Smooth muscle cell (in vitro differentiated cells): ENCODE measurements at regions not wholly inside any gene's neighbourhood (a gene's known extent, or its start where the extent isn't known, plus 50 kb on each side); places are given as distances from the start of the nearest gene placed in this dataset.

Experiments
- DNase-seq: peaks from one replicate; lab custom pipeline; 2025; ENCODE audit not compliant: unreplicated experiment; lab: John Stamatoyannopoulos, UW
- H2AFZ ChIP-seq: fragments of 200-600 bp; sonication (generic); 2 replicates; pipeline ENCODE4 v1.6.0; 2016; ENCODE audit warnings: antibody characterized with exemption, low read depth, mild to moderate bottlenecking
- H3F3A ChIP-seq: fragments of 200-600 bp; sonication (generic); 2 replicates; pipeline ENCODE4 v1.6.0; 2017; ENCODE audit warnings: antibody characterized with exemption, low read depth
- H3K27ac ChIP-seq: fragments of 200-600 bp; sonication (generic); 2 replicates; pipeline ENCODE4 v1.5.1; 2016; ENCODE audit warnings: low read depth, mild to moderate bottlenecking
- H3K27me3 ChIP-seq: fragments of 200-600 bp; sonication (generic); 2 replicates; pipeline ENCODE4 v1.6.1; 2016; ENCODE audit warnings: low read depth, mild to moderate bottlenecking
- H3K36me3 ChIP-seq: fragments of 200-600 bp; sonication (generic); 2 replicates; pipeline ENCODE4 v1.5.1; 2016; ENCODE audit warnings: low read depth
- H3K4me1 ChIP-seq: fragments of 200-600 bp; sonication (generic); 2 replicates; pipeline ENCODE4 v1.5.1; 2016; ENCODE audit warnings: low read depth
- H3K4me2 ChIP-seq: fragments of 200-600 bp; sonication (generic); 2 replicates; pipeline ENCODE4 v1.6.0; 2016; ENCODE audit warnings: mild to moderate bottlenecking
- H3K4me3 ChIP-seq: fragments of 200-600 bp; sonication (generic); 2 replicates; pipeline ENCODE4 v1.5.1; 2016; ENCODE audit warnings: mild to moderate bottlenecking
- H3K79me2 ChIP-seq: fragments of 200-600 bp; sonication (generic); 2 replicates; pipeline ENCODE4 v1.6.0; 2016; ENCODE audit warnings: low read depth, mild to moderate bottlenecking
- H3K9ac ChIP-seq: fragments of 200-600 bp; sonication (generic); 2 replicates; pipeline ENCODE4 v1.6.0; 2016; ENCODE audit warnings: low read depth
- H3K9me3 ChIP-seq: fragments of 200-600 bp; sonication (generic); replicated peaks from 2 replicates; pipeline ENCODE4 v1.5.1; 2016; ENCODE audit warnings: low read depth
- H4K20me1 ChIP-seq: fragments of 200-600 bp; sonication (generic); 2 replicates; pipeline ENCODE4 v1.6.0; 2016; ENCODE audit warnings: low read depth
- WGBS: methylation state at CpG from one replicate; pipeline ENCODE4 v1.1.7; 2016; ENCODE audit warnings: low lambda C conversion rate; 5-methylcytosine and 5-hydroxymethylcytosine counted together
- TF ChIP-seq, protein P1 (sequence below): fragments of 200-600 bp; sonication (generic); IDR thresholded peaks from 2 replicates; pipeline ENCODE4 v1.5.1; 2017; ENCODE audit warnings: borderline replicate concordance, mild to moderate bottlenecking, antibody characterized with exemption; ENCODE audit not compliant: insufficient read depth, poor library complexity, severe bottlenecking

DNA sequence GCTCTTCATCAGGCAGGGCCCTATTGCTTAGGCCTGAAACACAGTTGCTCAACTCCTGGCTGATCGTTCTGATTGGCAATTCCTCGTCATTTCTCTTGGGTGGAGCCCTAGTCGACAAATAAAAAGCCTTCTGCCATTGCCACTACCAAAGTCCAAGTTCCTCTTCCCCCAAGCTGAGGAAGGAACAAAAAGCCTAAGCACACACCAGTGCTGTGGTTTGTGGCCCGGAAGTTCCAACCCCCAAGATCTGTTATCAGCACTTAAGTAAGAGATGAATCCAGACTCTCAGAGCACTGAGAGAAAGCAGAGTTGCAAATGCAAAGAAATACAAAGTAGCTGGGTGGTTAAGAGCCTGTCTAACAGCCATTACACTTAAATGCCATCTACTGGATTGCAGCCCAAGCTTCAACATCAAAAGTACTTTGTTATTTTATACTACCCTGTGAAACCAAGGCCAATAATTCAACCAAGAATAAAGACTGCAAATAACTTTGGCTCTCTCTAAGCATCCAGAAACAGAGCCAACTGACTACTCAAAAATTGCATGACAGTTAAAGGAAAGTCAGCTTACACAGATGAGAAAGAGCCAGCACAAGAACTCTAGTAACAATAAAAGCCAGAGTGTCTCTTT lies 1024.0 kb downstream of the GRIK2 start:
- no peaks in the 10 kb centered on the region for H3F3A ChIP-seq
- no peak overlapping the region for H3K27ac ChIP-seq
- H3K4me1 ChIP-seq: no peaks in the 10 kb centered on the region
- no peak overlapping the region for H3K4me2 ChIP-seq
- DNase-seq: no peak
- no peaks in the 10 kb centered on the region for H4K20me1 ChIP-seq
- WGBS: 66% methylated on average over 4 of the region's 4 CpGs
- no peak overlapping the region for H3K4me3 ChIP-seq
- no peak overlapping the region for H3K9ac ChIP-seq
- no peaks in the 10 kb centered on the region for H3K79me2 ChIP-seq
- H3K36me3 ChIP-seq: no peaks in the 10 kb centered on the region
- TF ChIP-seq, protein P1, sequence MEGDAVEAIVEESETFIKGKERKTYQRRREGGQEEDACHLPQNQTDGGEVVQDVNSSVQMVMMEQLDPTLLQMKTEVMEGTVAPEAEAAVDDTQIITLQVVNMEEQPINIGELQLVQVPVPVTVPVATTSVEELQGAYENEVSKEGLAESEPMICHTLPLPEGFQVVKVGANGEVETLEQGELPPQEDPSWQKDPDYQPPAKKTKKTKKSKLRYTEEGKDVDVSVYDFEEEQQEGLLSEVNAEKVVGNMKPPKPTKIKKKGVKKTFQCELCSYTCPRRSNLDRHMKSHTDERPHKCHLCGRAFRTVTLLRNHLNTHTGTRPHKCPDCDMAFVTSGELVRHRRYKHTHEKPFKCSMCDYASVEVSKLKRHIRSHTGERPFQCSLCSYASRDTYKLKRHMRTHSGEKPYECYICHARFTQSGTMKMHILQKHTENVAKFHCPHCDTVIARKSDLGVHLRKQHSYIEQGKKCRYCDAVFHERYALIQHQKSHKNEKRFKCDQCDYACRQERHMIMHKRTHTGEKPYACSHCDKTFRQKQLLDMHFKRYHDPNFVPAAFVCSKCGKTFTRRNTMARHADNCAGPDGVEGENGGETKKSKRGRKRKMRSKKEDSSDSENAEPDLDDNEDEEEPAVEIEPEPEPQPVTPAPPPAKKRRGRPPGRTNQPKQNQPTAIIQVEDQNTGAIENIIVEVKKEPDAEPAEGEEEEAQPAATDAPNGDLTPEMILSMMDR: no peak
- H3K9me3 ChIP-seq: no peaks in the 10 kb centered on the region
- no peaks in the 10 kb centered on the region for H3K27me3 ChIP-seq
- no peak overlapping the region for H2AFZ ChIP-seq

DNA sequence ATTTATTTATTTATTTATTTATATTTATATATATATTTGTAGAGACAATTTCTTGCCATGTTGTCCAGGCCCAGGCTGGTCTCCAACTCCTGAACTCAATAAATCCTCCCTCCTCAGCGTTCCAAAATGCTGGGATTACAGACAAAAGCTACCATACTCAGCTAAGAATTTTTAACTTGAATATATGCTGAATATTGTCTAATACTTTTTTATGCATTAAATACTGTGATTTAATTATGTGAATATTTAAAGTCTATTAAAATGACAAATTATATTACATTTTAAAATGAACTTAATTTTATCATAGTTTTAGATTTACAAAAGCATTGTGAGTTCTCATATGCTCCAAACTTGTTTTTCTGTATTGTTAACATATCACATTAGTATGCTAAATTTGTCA lies 1022.4 kb downstream of the GRIK2 start:
- no peaks in the 10 kb centered on the region for H3K79me2 ChIP-seq
- DNase-seq: no peak
- TF ChIP-seq, protein P1: no peak
- H3K4me1 ChIP-seq: no peaks in the 10 kb centered on the region
- H3K36me3 ChIP-seq: no peaks in the 10 kb centered on the region
- H4K20me1 ChIP-seq: no peaks in the 10 kb centered on the region
- no peak overlapping the region for H3K4me2 ChIP-seq
- no peak overlapping the region for H2AFZ ChIP-seq
- H3K9ac ChIP-seq: no peak overlapping the region
- no peaks in the 10 kb centered on the region for H3K9me3 ChIP-seq
- no peaks in the 10 kb centered on the region for H3F3A ChIP-seq
- 93% methylated on average over 1 of the region's 1 CpG for WGBS
- H3K27me3 ChIP-seq: no peaks in the 10 kb centered on the region
- no peak overlapping the region for H3K27ac ChIP-seq
- H3K4me3 ChIP-seq: no peak overlapping the region

DNA sequence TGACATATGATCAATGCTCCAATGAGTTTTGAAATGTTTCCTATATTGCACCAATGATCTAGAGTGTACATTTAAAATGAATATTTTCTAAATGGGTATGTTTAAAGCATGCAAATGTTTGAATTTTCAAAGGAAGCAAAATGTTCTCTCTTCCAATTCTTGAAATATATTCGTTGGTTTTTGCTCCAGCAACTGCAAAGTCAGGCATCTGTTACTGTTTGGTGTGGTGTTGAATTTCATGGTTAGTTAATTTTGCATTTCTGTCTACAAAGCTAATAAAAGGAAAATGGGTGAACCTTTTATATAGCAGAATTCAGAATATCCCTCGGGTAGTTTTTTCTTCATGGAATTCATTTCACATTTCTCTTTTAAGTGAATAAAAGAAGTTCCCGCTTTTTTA lies 1018.3 kb downstream of the GRIK2 start:
- 86% methylated on average over 3 of the region's 3 CpGs for WGBS
- TF ChIP-seq, protein P1: no peak
- no peaks in the 10 kb centered on the region for H3K27me3 ChIP-seq
- H3K27ac ChIP-seq: no peak overlapping the region
- H3K79me2 ChIP-seq: no peaks in the 10 kb centered on the region
- no peak for DNase-seq
- no peak overlapping the region for H3K4me2 ChIP-seq
- H3K4me1 ChIP-seq: no peaks in the 10 kb centered on the region
- H3K4me3 ChIP-seq: no peak overlapping the region
- H3K36me3 ChIP-seq: no peaks in the 10 kb centered on the region
- no peak overlapping the region for H3K9ac ChIP-seq
- no peak overlapping the region for H2AFZ ChIP-seq
- H3K9me3 ChIP-seq: no peaks in the 10 kb centered on the region
- no peaks in the 10 kb centered on the region for H4K20me1 ChIP-seq
- H3F3A ChIP-seq: no peaks in the 10 kb centered on the region
